ENCODE measurements at regions not wholly inside any gene's neighbourhood (a gene's known extent, or its start where the extent isn't known, plus 50 kb on each side); places are given as distances from the start of the nearest gene placed in this dataset.

GRCh38 chr9:107064378-107064777 lies 201.4 kb downstream of the ZNF462 start:
- no peak for DNase-seq (ENCODE audit: low read depth in 2 of 2)

GRCh38 chr9:107065549-107065948 lies 202.6 kb downstream of the ZNF462 start:
- no peak for DNase-seq (ENCODE audit: low read depth in 2 of 2)

GRCh38 chr9:107067739-107068416 lies 204.9 kb downstream of the ZNF462 start:
- no peak for DNase-seq (ENCODE audit: low read depth in 2 of 2)

GRCh38 chr9:107068581-107068980 lies 205.6 kb downstream of the ZNF462 start:
- no peak for DNase-seq (ENCODE audit: low read depth in 2 of 2)

GRCh38 chr9:107070586-107070985 lies 207.6 kb downstream of the ZNF462 start:
- DNase-seq (ENCODE audit: low read depth in 2 of 2) = no peak

- no peak for DNase-seq (ENCODE audit: low read depth in 2 of 2)
Observed at GRCh38 chr9:107078061-107078460, 205.0 kb upstream of the RAD23B start.

- no peak for DNase-seq (ENCODE audit: low read depth in 2 of 2)
Observed at GRCh38 chr9:107079589-107079988, 203.5 kb upstream of the RAD23B start.

GRCh38 chr9:107080130-107080529 lies 202.9 kb upstream of the RAD23B start:
- no peak for DNase-seq (ENCODE audit: low read depth in 2 of 2)

- no peak for DNase-seq (ENCODE audit: low read depth in 2 of 2)
Observed at GRCh38 chr9:107086460-107086859, 196.6 kb upstream of the RAD23B start.

- DNase-seq (ENCODE audit: low read depth in 2 of 2) = no peak
Observed at GRCh38 chr9:107087222-107087621, 195.9 kb upstream of the RAD23B start.

GRCh38 chr9:107090218-107090617 lies 192.9 kb upstream of the RAD23B start:
- no peak for DNase-seq (ENCODE audit: low read depth in 2 of 2)

GRCh38 chr9:107093365-107094060 lies 189.6 kb upstream of the RAD23B start:
- no peak for DNase-seq (ENCODE audit: low read depth in 2 of 2)

GRCh38 chr9:107094370-107094769 lies 188.7 kb upstream of the RAD23B start:
- no peak for DNase-seq (ENCODE audit: low read depth in 2 of 2)

GRCh38 chr9:107100591-107100990 lies 182.5 kb upstream of the RAD23B start:
- DNase-seq (ENCODE audit: low read depth in 2 of 2) = no peak

- DNase-seq (ENCODE audit: low read depth in 2 of 2) = no peak
Observed at GRCh38 chr9:107102011-107102410, 181.1 kb upstream of the RAD23B start.

GRCh38 chr9:107103621-107104020 lies 179.5 kb upstream of the RAD23B start:
- no peak for DNase-seq (ENCODE audit: low read depth in 2 of 2)

GRCh38 chr9:107105784-107106183 lies 177.3 kb upstream of the RAD23B start:
- no peak for DNase-seq (ENCODE audit: low read depth in 2 of 2)

GRCh38 chr9:107106416-107106815 lies 176.7 kb upstream of the RAD23B start:
- DNase-seq (ENCODE audit: low read depth in 2 of 2) = no peak

- no peak for DNase-seq (ENCODE audit: low read depth in 2 of 2)
Observed at GRCh38 chr9:107108342-107109130, 174.5 kb upstream of the RAD23B start.

GRCh38 chr9:107109324-107109723 lies 173.8 kb upstream of the RAD23B start:
- no peak for DNase-seq (ENCODE audit: low read depth in 2 of 2)

GRCh38 chr9:107110153-107110552 lies 172.9 kb upstream of the RAD23B start:
- no peak for DNase-seq (ENCODE audit: low read depth in 2 of 2)

GRCh38 chr9:107112707-107113243 lies 170.3 kb upstream of the RAD23B start:
- no peak for DNase-seq (ENCODE audit: low read depth in 2 of 2)
